Mesothelial cell of epicardium (in vitro differentiated cells): ENCODE measurements at regions not wholly inside any gene's neighbourhood (a gene's known extent, or its start where the extent isn't known, plus 50 kb on each side); places are given as distances from the start of the nearest gene placed in this dataset.

ENCODE experiments used
- DNase-seq, 2 experiments: peaks; one replicate each; pipeline ENCODE4 v3.0.0; 2021; ENCODE audit warnings: low spot score in 2 of 2; ENCODE audit not compliant: unreplicated experiment in 2 of 2
- H3K27ac Mint-ChIP-seq: 2 replicates; pipeline ENCODE4 v1.8.0; 2021; ENCODE audit warnings: mixed read lengths
- H3K27me3 Mint-ChIP-seq: 2 replicates; pipeline ENCODE4 v1.8.0; 2021; ENCODE audit warnings: low read depth, mixed read lengths
- H3K36me3 Mint-ChIP-seq: 2 replicates; pipeline ENCODE4 v1.8.0; 2021; ENCODE audit warnings: mixed read lengths
- H3K4me1 Mint-ChIP-seq: 2 replicates; pipeline ENCODE4 v1.8.0; 2021; ENCODE audit warnings: mixed read lengths
- H3K4me3 Mint-ChIP-seq: 2 replicates; pipeline ENCODE4 v1.8.0; 2021; ENCODE audit warnings: mild to moderate bottlenecking, moderate library complexity, mixed read lengths
- H3K9me3 Mint-ChIP-seq: 2 replicates; pipeline ENCODE4 v1.8.0; 2021; ENCODE audit warnings: mixed read lengths
- CTCF ChIP-seq: fragments of 200-600 bp; sonication (generic); IDR thresholded peaks from one replicate; pipeline ENCODE4 v1.5.0; 2021; ENCODE audit warnings: antibody characterized with exemption; ENCODE audit not compliant: unreplicated experiment

- Mint-ChIP-seq H3K27ac (peak overlapping the region; percentile 64), H3K36me3 (peaks cover 2% of the 10 kb centered on the region), H3K27me3 (no peaks in the 10 kb centered on the region), H3K4me3 (no peak overlapping the region), H3K4me1 (peaks cover 17% of the 10 kb centered on the region), H3K9me3 (peaks cover 37% of the 10 kb centered on the region)
- no peak for DNase-seq
- TF ChIP-seq CTCF: no peak
Observed at GRCh38 chr7:106460792-106461254, 176.0 kb upstream of the NAMPT start.

- H3K27ac Mint-ChIP-seq: no peak overlapping the region
- H3K4me1 Mint-ChIP-seq: peaks cover 17% of the 10 kb centered on the region
- TF ChIP-seq CTCF: no peak
- H3K4me3 Mint-ChIP-seq: no peak overlapping the region
- no peak for DNase-seq
- H3K27me3 Mint-ChIP-seq: no peaks in the 10 kb centered on the region
- peaks cover 45% of the 10 kb centered on the region for H3K9me3 Mint-ChIP-seq
- H3K36me3 Mint-ChIP-seq: peaks cover 2% of the 10 kb centered on the region
Observed at GRCh38 chr7:106459397-106460072, 174.8 kb upstream of the NAMPT start.

- Mint-ChIP-seq H3K4me1 (peaks cover 14% of the 10 kb centered on the region), H3K36me3 (peaks cover 2% of the 10 kb centered on the region)
Observed at GRCh38 chr7:106457678-106458077, 172.9 kb upstream of the NAMPT start.

GRCh38 chr7:106456329-106456728, 171.5 kb upstream of the NAMPT start:
- H3K9me3 Mint-ChIP-seq: peaks cover 61% of the 10 kb centered on the region
- no peak overlapping the region for H3K4me3 Mint-ChIP-seq
- peaks cover 2% of the 10 kb centered on the region for H3K36me3 Mint-ChIP-seq
- H3K27me3 Mint-ChIP-seq: no peaks in the 10 kb centered on the region
- no peak for DNase-seq
- no peak for TF ChIP-seq CTCF
- H3K4me1 Mint-ChIP-seq: peaks cover 8% of the 10 kb centered on the region
- no peak overlapping the region for H3K27ac Mint-ChIP-seq

More at GRCh38 chr7:106457678-106458077, 172.9 kb upstream of the NAMPT start:
- no peak overlapping the region for H3K4me3 Mint-ChIP-seq
- peaks cover 54% of the 10 kb centered on the region for H3K9me3 Mint-ChIP-seq
- H3K27me3 Mint-ChIP-seq: no peaks in the 10 kb centered on the region
- DNase-seq: no peak
- no peak overlapping the region for H3K27ac Mint-ChIP-seq
- TF ChIP-seq CTCF: no peak

GRCh38 chr7:106452031-106452851, 167.5 kb upstream of the NAMPT start:
- DNase-seq: no peak
- no peak overlapping the region for H3K27ac Mint-ChIP-seq
- no peaks in the 10 kb centered on the region for H3K4me1 Mint-ChIP-seq
- no peaks in the 10 kb centered on the region for H3K27me3 Mint-ChIP-seq
- no peaks in the 10 kb centered on the region for H3K36me3 Mint-ChIP-seq
- TF ChIP-seq CTCF: no peak
- peaks cover 45% of the 10 kb centered on the region for H3K9me3 Mint-ChIP-seq
- no peak overlapping the region for H3K4me3 Mint-ChIP-seq
